ENCODE measurements at regions not wholly inside any gene's neighbourhood (a gene's known extent, or its start where the extent isn't known, plus 50 kb on each side); places are given as distances from the start of the nearest gene placed in this dataset.
A peak's percentile ranks its signal among the peaks of the same experiment; 100 is the strongest.

- POLR2A ChIA-PET, result interaction anchor here (0.7 kb wide), 1 partner anchor 315 kb away, joined by 3 read pairs; no protein-coding TSS in a partner anchor
- peaks cover 0 to 3% of the 10 kb centered on the region in 2 experiments; a peak in 3 of 5 replicates for H3K4me1 ChIP-seq (replicated peaks in 1 of 2; ENCODE audit: control insufficient read depth in 2 of 2, insufficient read depth in 2 of 2, low read length in 2 of 2)
- H3K27ac ChIP-seq (ENCODE audit: extremely low read depth, low read depth, low read length), result no peak overlapping the region
- DNase-seq (ENCODE audit: extremely low read depth in 1 of 4, low spot score in 3 of 4) (no peak), FAIRE-seq (no peak), ATAC-seq (no peak; the same call in 2 of the 3 replicates)
- peaks cover 16 to 67% of the 10 kb centered on the region in 2 experiments for H3K27me3 ChIP-seq (ENCODE audit: control insufficient read depth in 2 of 2, insufficient read depth in 2 of 2, low read length in 2 of 2)
- H3K4me2 ChIP-seq (ENCODE audit: insufficient read depth, low read length), result no peak overlapping the region
- no peaks in the 10 kb centered on the region for H3K36me3 ChIP-seq (ENCODE audit: control insufficient read depth, insufficient read depth, low read length)
- in situ Hi-C loops (cut with MboI) (no loop called here), intact Hi-C loops (cut with micrococcal nuclease) (no loop called here)
- H3K9me1 ChIP-seq (ENCODE audit: control insufficient read depth, insufficient read depth, low read length), result no peaks in the 10 kb centered on the region
- CTCF ChIA-PET (ENCODE audit: low intra/inter-chr PET ratio), result no interaction called here
- H4K20me1 ChIP-seq (replicated peaks; ENCODE audit: control insufficient read depth, insufficient read depth, low read length), result peaks cover 3% of the 10 kb centered on the region; the same call in 1 of the 2 replicates
- TF ChIP-seq CTCF (IDR thresholded peaks at IDR 0.05 in 2 of 3, conservative IDR thresholded peaks at IDR 0.05 in 1 of 3; ENCODE audit: insufficient read depth in 2 of 3, low read depth in 1 of 3, low read length in 3 of 3) (0 out of 6 replicates have a peak, but pooled peaks of 2 of the 3 experiments have one; percentile 9 to 11), STAT5B (CRISPR knock-in tag; IDR thresholded peaks at IDR 0.05) (no peak)
- no peak overlapping the region for H2AFZ ChIP-seq (ENCODE audit: low read depth, low read length)
- 2% methylated on average over 16 of the region's 16 CpGs for WGBS (ENCODE audit: insufficient coverage, low coverage, missing lambda C conversion rate)
- no TSS peak for BruUV-seq (replicated peaks)
- H3K4me3 ChIP-seq, result no peak overlapping the region
- no peaks in the 10 kb centered on the region for H3K79me2 ChIP-seq (ENCODE audit: control insufficient read depth, insufficient read depth, low read length)
- H3K9me3 ChIP-seq (replicated peaks; ENCODE audit: control insufficient read depth, insufficient read depth, low read depth, low read length), result no peaks in the 10 kb centered on the region
- H3K9ac ChIP-seq (ENCODE audit: insufficient read depth in 1 of 2, low read depth in 2 of 2, low read length in 2 of 2), result 0 out of 4 replicates have a peak overlapping the region, but pooled peaks of 1 of the 2 experiments have one; percentile 30
Observed at GRCh38 chr10:71033396-71033980, 145.1 kb upstream of the PCBD1 start.

All from K562 (cell line).